ENCODE measurements at regions not wholly inside any gene's neighbourhood (a gene's known extent, or its start where the extent isn't known, plus 50 kb on each side); places are given as distances from the start of the nearest gene placed in this dataset.

DNA sequence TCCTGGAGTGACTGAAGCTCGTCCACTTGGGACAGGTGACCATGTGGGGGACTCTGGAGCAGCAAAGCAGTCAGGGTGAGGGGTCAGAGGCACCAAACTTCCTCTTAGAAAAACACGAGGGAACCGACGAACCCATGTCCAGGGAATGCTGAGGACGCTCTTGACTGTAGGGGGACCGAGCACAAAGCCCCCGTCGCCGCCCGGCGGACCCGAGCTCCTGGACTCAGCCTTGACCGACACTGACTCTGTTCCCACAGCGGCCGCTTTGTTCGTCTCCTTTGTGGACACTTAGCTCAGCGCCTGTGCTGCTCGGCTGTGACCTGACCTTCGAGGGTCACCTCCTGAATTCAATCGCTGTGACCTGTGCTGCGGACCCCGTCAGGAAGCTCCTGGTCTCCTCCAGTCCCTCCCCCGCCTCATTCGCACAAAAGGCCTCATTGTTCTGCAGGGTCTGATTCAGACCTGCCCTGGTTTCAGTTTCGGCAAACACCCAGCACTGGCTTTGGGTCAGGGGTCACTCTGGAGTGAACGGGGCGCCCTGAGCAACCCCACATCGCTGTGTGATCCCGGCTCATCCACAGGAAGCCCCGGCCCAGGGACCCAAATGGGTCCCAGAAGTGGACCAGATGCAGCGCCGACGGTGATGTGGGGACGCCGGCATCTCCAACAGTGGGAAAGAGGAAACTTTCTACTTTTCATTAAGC, 454.8 kb downstream of the PREX1 start (continued):
- TF ChIP-seq, protein P1, sequence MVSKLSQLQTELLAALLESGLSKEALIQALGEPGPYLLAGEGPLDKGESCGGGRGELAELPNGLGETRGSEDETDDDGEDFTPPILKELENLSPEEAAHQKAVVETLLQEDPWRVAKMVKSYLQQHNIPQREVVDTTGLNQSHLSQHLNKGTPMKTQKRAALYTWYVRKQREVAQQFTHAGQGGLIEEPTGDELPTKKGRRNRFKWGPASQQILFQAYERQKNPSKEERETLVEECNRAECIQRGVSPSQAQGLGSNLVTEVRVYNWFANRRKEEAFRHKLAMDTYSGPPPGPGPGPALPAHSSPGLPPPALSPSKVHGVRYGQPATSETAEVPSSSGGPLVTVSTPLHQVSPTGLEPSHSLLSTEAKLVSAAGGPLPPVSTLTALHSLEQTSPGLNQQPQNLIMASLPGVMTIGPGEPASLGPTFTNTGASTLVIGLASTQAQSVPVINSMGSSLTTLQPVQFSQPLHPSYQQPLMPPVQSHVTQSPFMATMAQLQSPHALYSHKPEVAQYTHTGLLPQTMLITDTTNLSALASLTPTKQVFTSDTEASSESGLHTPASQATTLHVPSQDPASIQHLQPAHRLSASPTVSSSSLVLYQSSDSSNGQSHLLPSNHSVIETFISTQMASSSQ (IDR thresholded peaks at IDR 0.05; ENCODE audit: low read depth) = 0 out of 2 replicates have a peak, but pooled peaks have one; percentile 52
- TF ChIP-seq, protein P1 (CRISPR knock-in tag; IDR thresholded peaks at IDR 0.05; ENCODE audit: borderline replicate concordance) = peak; percentile 94
- peak; percentile 81 for TF ChIP-seq RNF2 (conservative IDR thresholded peaks at IDR 0.05; ENCODE audit: low read depth)
- TF ChIP-seq, protein P2, sequence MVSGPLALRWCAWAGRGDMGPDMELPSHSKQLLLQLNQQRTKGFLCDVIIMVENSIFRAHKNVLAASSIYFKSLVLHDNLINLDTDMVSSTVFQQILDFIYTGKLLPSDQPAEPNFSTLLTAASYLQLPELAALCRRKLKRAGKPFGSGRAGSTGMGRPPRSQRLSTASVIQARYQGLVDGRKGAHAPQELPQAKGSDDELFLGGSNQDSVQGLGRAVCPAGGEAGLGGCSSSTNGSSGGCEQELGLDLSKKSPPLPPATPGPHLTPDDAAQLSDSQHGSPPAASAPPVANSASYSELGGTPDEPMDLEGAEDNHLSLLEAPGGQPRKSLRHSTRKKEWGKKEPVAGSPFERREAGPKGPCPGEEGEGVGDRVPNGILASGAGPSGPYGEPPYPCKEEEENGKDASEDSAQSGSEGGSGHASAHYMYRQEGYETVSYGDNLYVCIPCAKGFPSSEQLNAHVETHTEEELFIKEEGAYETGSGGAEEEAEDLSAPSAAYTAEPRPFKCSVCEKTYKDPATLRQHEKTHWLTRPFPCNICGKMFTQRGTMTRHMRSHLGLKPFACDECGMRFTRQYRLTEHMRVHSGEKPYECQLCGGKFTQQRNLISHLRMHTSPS (CRISPR knock-in tag; IDR thresholded peaks at IDR 0.05; ENCODE audit: low read depth) = 0 out of 2 replicates have a peak, but pooled peaks have one; percentile 38
- TF ChIP-seq, protein P3, sequence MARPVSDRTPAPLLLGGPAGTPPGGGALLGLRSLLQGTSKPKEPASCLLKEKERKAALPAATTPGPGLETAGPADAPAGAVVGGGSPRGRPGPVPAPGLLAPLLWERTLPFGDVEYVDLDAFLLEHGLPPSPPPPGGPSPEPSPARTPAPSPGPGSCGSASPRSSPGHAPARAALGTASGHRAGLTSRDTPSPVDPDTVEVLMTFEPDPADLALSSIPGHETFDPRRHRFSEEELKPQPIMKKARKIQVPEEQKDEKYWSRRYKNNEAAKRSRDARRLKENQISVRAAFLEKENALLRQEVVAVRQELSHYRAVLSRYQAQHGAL (CRISPR knock-in tag; IDR thresholded peaks at IDR 0.05; ENCODE audit: not compliant biosample characterization) = peak; percentile 35
- TF ChIP-seq ESRRA (CRISPR knock-in tag; IDR thresholded peaks at IDR 0.05; ENCODE audit: low read depth) = peak; percentile 99
- TF ChIP-seq ZNF24 (IDR thresholded peaks at IDR 0.05) = peak; percentile 9; the same call in 1 of the 2 replicates
- peak; percentile 89 for TF ChIP-seq ZMYM4 (CRISPR knock-in tag; IDR thresholded peaks at IDR 0.05)
- TF ChIP-seq, protein P4, sequence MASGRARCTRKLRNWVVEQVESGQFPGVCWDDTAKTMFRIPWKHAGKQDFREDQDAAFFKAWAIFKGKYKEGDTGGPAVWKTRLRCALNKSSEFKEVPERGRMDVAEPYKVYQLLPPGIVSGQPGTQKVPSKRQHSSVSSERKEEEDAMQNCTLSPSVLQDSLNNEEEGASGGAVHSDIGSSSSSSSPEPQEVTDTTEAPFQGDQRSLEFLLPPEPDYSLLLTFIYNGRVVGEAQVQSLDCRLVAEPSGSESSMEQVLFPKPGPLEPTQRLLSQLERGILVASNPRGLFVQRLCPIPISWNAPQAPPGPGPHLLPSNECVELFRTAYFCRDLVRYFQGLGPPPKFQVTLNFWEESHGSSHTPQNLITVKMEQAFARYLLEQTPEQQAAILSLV (CRISPR knock-in tag; IDR thresholded peaks at IDR 0.05; ENCODE audit: borderline replicate concordance) = peak; percentile 79; the same call in 1 of the 2 replicates
- peak; percentile 95 for TF ChIP-seq TARDBP (CRISPR knock-in tag; IDR thresholded peaks at IDR 0.05)
- peak; percentile 93 for TF ChIP-seq ZFP1 (CRISPR knock-in tag; IDR thresholded peaks at IDR 0.05)
- peak; percentile 74; the same call in 1 of the 2 replicates for TF ChIP-seq BORCS8-MEF2B (CRISPR knock-in tag; IDR thresholded peaks at IDR 0.05)
- peak; percentile 68; the same call in 1 of the 2 replicates for TF ChIP-seq RFXANK (CRISPR knock-in tag; IDR thresholded peaks at IDR 0.05)
- TF ChIP-seq ZNF766 (CRISPR knock-in tag; IDR thresholded peaks at IDR 0.05; ENCODE audit: borderline replicate concordance) = peak; percentile 58; the same call in 1 of the 2 replicates
- peak; percentile 95 for TF ChIP-seq MED1 (CRISPR knock-in tag; IDR thresholded peaks at IDR 0.05)
- TF ChIP-seq SIX1 (CRISPR knock-in tag; IDR thresholded peaks at IDR 0.05; ENCODE audit: borderline replicate concordance) = peak; percentile 78; the same call in 1 of the 2 replicates
- TF ChIP-seq HIVEP1 (CRISPR knock-in tag; IDR thresholded peaks at IDR 0.05) = peak; percentile 96
- peak; percentile 81 for TF ChIP-seq GABPB1 (CRISPR knock-in tag; IDR thresholded peaks at IDR 0.05)
- 0 out of 2 replicates have a peak, but pooled peaks have one; percentile 11 for TF ChIP-seq FOXM1 (CRISPR knock-in tag; IDR thresholded peaks at IDR 0.05)
- peak; percentile 96 for TF ChIP-seq ZNF703 (CRISPR knock-in tag; IDR thresholded peaks at IDR 0.05; ENCODE audit: borderline replicate concordance)
- TF ChIP-seq MIER2 (CRISPR knock-in tag; IDR thresholded peaks at IDR 0.05) = peak; percentile 85
